HCT116 (cell line): ENCODE measurements at regions not wholly inside any gene's neighbourhood (a gene's known extent, or its start where the extent isn't known, plus 50 kb on each side); places are given as distances from the start of the nearest gene placed in this dataset.

Experiments used
- ATAC-seq: fragments of 200-7000 bp; cut with Tn5 transposase; 2 replicates; pipeline ENCODE4 v1.9.1; 2020; ENCODE audit warnings: mild to moderate bottlenecking, moderate library complexity
- BruUV-seq: library from RNA; stranded (reverse); fragments of 400-500 nt; replicated peaks from 2 replicates; lab custom pipeline; 2021; lab: Mats Ljungman, UMichigan
- CTCF ChIA-PET: fragments of 300-600 bp; sonication (Branson Sonifier 250); formaldehyde crosslinking; loops from one replicate; lab custom pipeline; 2021; ENCODE audit warnings: antibody characterized with exemption; lab: Charles Lee
- POLR2A ChIA-PET: fragments of 300-600, 350-600 bp; sonication (Branson Sonifier 250); formaldehyde crosslinking; loops from one replicate; lab custom pipeline; 2021; ENCODE audit warnings: antibody characterized with exemption; lab: Charles Lee
- RAD21 ChIA-PET, 2 experiments: fragments of 300-600 bp; sonication (Branson Sonifier 250); formaldehyde crosslinking; loops; one replicate each; lab custom pipeline; 2023; ENCODE audit warnings: low total read pairs in 2 of 2; ENCODE audit not compliant: uncharacterized antibody in 2 of 2, unreplicated experiment in 2 of 2, low non-redundant PET in 1 of 2; lab: Charles Lee
- DNase-seq: peaks from one replicate; pipeline ENCODE4 v3.0.0-alpha.2; 2010; ENCODE audit warnings: low read depth, low spot score
- H2AFZ ChIP-seq: fragments of 200-600 bp; shearing (Covaris generic), sonication (generic); 2 replicates; pipeline ENCODE4 v1.6.1; 2017; ENCODE audit warnings: low read depth, mixed run types, mixed read lengths, antibody characterized with exemption, low read length; ENCODE audit not compliant: poor library complexity, severe bottlenecking
- H3K27ac ChIP-seq: 2 replicates; pipeline ENCODE4 v1.5.1; 2012; ENCODE audit warnings: low read depth, low read length
- H3K27me3 ChIP-seq: fragments of 200-600 bp; sonication (generic); 2 replicates; pipeline ENCODE4 v1.6.1; 2016; ENCODE audit warnings: mixed run types, low read length, mixed read lengths; ENCODE audit not compliant: insufficient read depth
- H3K36me3 ChIP-seq, 2 experiments: fragments of 200-500 bp in 1 of 2; fragments of 200-600 bp in 1 of 2; sonication (Bioruptor generic) in 1 of 2; sonication (generic) in 1 of 2; 2 replicates each; pipeline versions ENCODE4 v1.5.1 to v1.6.1; 2014 to 2016; ENCODE audit warnings: low read length in 2 of 2, inconsistent platforms in 1 of 2, mixed read lengths in 1 of 2, mixed run types in 1 of 2; ENCODE audit not compliant: insufficient read depth in 2 of 2, control insufficient read depth in 1 of 2
- H3K4me1 ChIP-seq, 2 experiments: fragments of 200-600 bp in 1 of 2; sonication (generic) in 1 of 2; 2 replicates each; pipeline versions ENCODE4 v1.5.1 to v1.6.1; 2012 to 2017; ENCODE audit warnings: low read length in 2 of 2, inconsistent platforms in 1 of 2, mild to moderate bottlenecking in 1 of 2, mixed read lengths in 1 of 2, mixed run types in 1 of 2, moderate library complexity in 1 of 2; ENCODE audit not compliant: insufficient read depth in 2 of 2, control insufficient read depth in 1 of 2
- H3K4me2 ChIP-seq: fragments of 200-600 bp; sonication (generic); 2 replicates; pipeline ENCODE4 v1.6.1; 2017; ENCODE audit warnings: mixed run types, low read length, mixed read lengths
- H3K4me3 ChIP-seq, 2 experiments: fragments of 200-600 bp in 1 of 2; sonication (generic) in 1 of 2; replicated peaks in 1 of 2; 2 replicates each; pipeline ENCODE4 v1.5.1; 2011 to 2016; ENCODE audit warnings: low read length in 2 of 2, control low read depth in 1 of 2, low read depth in 1 of 2, mild to moderate bottlenecking in 1 of 2, mixed read lengths in 1 of 2, mixed run types in 1 of 2
- H3K79me2 ChIP-seq: fragments of 200-600 bp; sonication (generic); 2 replicates; pipeline ENCODE4 v1.6.1; 2017; ENCODE audit warnings: mild to moderate bottlenecking, mixed run types, low read length, moderate library complexity, mixed read lengths; ENCODE audit not compliant: insufficient read depth
- H3K9ac ChIP-seq: fragments of 200-600 bp; sonication (generic); 2 replicates; pipeline ENCODE4 v1.6.1; 2016; ENCODE audit warnings: low read length, mixed read lengths
- H3K9me2 ChIP-seq: fragments of 200-600 bp; sonication (generic), shearing (Covaris generic); 2 replicates; pipeline ENCODE4 v1.6.1; 2017; ENCODE audit warnings: mixed run types, mild to moderate bottlenecking, moderate library complexity; ENCODE audit not compliant: insufficient read depth
- H3K9me3 ChIP-seq, 2 experiments: fragments of 200-500 bp in 1 of 2; fragments of 200-600 bp in 1 of 2; sonication (Bioruptor generic) in 1 of 2; sonication (generic) in 1 of 2; 2 replicates each; pipeline ENCODE4 v1.6.1; 2014 to 2017; ENCODE audit warnings: low read length in 2 of 2, mixed read lengths in 2 of 2, inconsistent platforms in 1 of 2, low read depth in 1 of 2, mild to moderate bottlenecking in 1 of 2, mixed run types in 1 of 2, moderate library complexity in 1 of 2; ENCODE audit not compliant: control insufficient read depth in 1 of 2, insufficient read depth in 1 of 2
- H4K20me1 ChIP-seq: fragments of 200-600 bp; sonication (generic), shearing (Covaris generic); 2 replicates; pipeline ENCODE4 v1.6.1; 2017; ENCODE audit warnings: mixed run types, mild to moderate bottlenecking, moderate library complexity; ENCODE audit not compliant: insufficient read depth
- ATF3 ChIP-seq: IDR thresholded peaks from 2 replicates; pipeline ENCODE4 v1.6.1; 2012
- CBX3 ChIP-seq: IDR thresholded peaks from 2 replicates; pipeline ENCODE4 v1.6.1; 2012; ENCODE audit warnings: low read depth
- EGR1 ChIP-seq: IDR thresholded peaks from 2 replicates; pipeline ENCODE4 v1.6.1; 2012; ENCODE audit warnings: low read depth
- ELF1 ChIP-seq: IDR thresholded peaks from 2 replicates; pipeline ENCODE4 v1.6.1; 2012; ENCODE audit warnings: low read depth, borderline replicate concordance
- EZH2 ChIP-seq: fragments of 200-600 bp; sonication (generic); IDR thresholded peaks from 2 replicates; pipeline ENCODE4 v1.6.1; 2017; ENCODE audit warnings: antibody characterized with exemption, mixed run types
- EZH2phosphoT487 ChIP-seq: fragments of 200-600 bp; IDR thresholded peaks from 2 replicates; pipeline ENCODE4 v1.6.1; 2018; ENCODE audit warnings: antibody characterized with exemption, borderline replicate concordance
- FOSL1 ChIP-seq: IDR thresholded peaks from 2 replicates; pipeline ENCODE4 v1.6.1; 2012; ENCODE audit warnings: low read depth
- JUND ChIP-seq: IDR thresholded peaks from 2 replicates; pipeline ENCODE4 v1.6.1; 2012
- MAX ChIP-seq: IDR thresholded peaks from 2 replicates; pipeline ENCODE4 v1.6.1; 2012
- POLR2A ChIP-seq: IDR thresholded peaks from 2 replicates; pipeline ENCODE4 v1.7.0; 2011; ENCODE audit warnings: borderline replicate concordance; ENCODE audit not compliant: insufficient read depth, insufficient read length; ENCODE audit errors: extremely low read depth
- POLR2AphosphoS5 ChIP-seq: IDR thresholded peaks from 2 replicates; pipeline ENCODE4 v1.6.1; 2011; ENCODE audit warnings: mild to moderate bottlenecking, low read depth, low read length, moderate library complexity
- RAD21 ChIP-seq: IDR thresholded peaks from 2 replicates; pipeline ENCODE4 v1.6.1; 2012; ENCODE audit warnings: low read depth, mild to moderate bottlenecking
- REST ChIP-seq: IDR thresholded peaks from 2 replicates; pipeline ENCODE4 v1.6.1; 2012; ENCODE audit warnings: low read depth
- SIN3A ChIP-seq: IDR thresholded peaks from 2 replicates; pipeline ENCODE4 v1.6.1; 2012; ENCODE audit warnings: low read depth
- SP1 ChIP-seq: IDR thresholded peaks from 2 replicates; pipeline ENCODE4 v1.6.1; 2012; ENCODE audit warnings: low read depth
- SRF ChIP-seq: IDR thresholded peaks from 2 replicates; pipeline ENCODE4 v1.6.1; 2012; ENCODE audit warnings: low read depth
- YY1 ChIP-seq: IDR thresholded peaks from 2 replicates; pipeline ENCODE4 v1.6.1; 2011; ENCODE audit warnings: low read length, low read depth, moderate library complexity, mild to moderate bottlenecking; ENCODE audit not compliant: insufficient replicate concordance; ENCODE audit errors: extremely low read depth
- ZBTB33 ChIP-seq: IDR thresholded peaks from 2 replicates; pipeline ENCODE4 v1.6.1; 2011; ENCODE audit warnings: mild to moderate bottlenecking, low read length, moderate library complexity; ENCODE audit not compliant: insufficient replicate concordance; ENCODE audit errors: extremely low read depth
- ZFX ChIP-seq: fragments of 450-650 bp; IDR thresholded peaks from 2 replicates; pipeline ENCODE4 v1.6.1; 2017
- intact Hi-C: fragments of 100-400 bp; cut with micrococcal nuclease; formaldehyde crosslinking; loops from 2 replicates; pipeline ENCODE4 v1.10.0; 2022

- ATAC-seq: no peak
- H3K27ac ChIP-seq: no peak overlapping the region
- no peaks in the 10 kb centered on the region for H3K9me2 ChIP-seq
- H2AFZ ChIP-seq: no peak overlapping the region
- H3K9me3 ChIP-seq: peaks cover 17 to 36% of the 10 kb centered on the region in 2 experiments; a peak in 2 of 4 replicates
- no peak for TF ChIP-seq REST
- TF ChIP-seq RAD21: no peak
- no peak for TF ChIP-seq EZH2
- TF ChIP-seq SP1: no peak
- TF ChIP-seq MAX: no peak
- TF ChIP-seq ZBTB33: no peak
- no peak for TF ChIP-seq ATF3
- TF ChIP-seq POLR2AphosphoS5: no peak
- no peak for TF ChIP-seq ELF1
- TF ChIP-seq JUND: no peak
- TF ChIP-seq EZH2phosphoT487: no peak
- TF ChIP-seq SIN3A: no peak
- TF ChIP-seq CBX3: no peak
- TF ChIP-seq YY1: no peak
- no peak for TF ChIP-seq ZFX
- no peak for TF ChIP-seq POLR2A
- no peak for TF ChIP-seq FOSL1
- no peak for TF ChIP-seq SRF
- TF ChIP-seq EGR1: no peak
- RAD21 ChIA-PET: no interaction called here
- no peaks in the 10 kb centered on the region for H3K27me3 ChIP-seq
- CTCF ChIA-PET: no interaction called here
- H3K4me3 ChIP-seq: no peak overlapping the region
- no peak for DNase-seq
- no peaks in the 10 kb centered on the region for H3K36me3 ChIP-seq
- H3K79me2 ChIP-seq: no peaks in the 10 kb centered on the region
- POLR2A ChIA-PET: no interaction called here
- no TSS peak for BruUV-seq
- H3K4me1 ChIP-seq: no peaks in the 10 kb centered on the region
- H3K4me2 ChIP-seq: no peak overlapping the region
- H3K9ac ChIP-seq: no peak overlapping the region
- H4K20me1 ChIP-seq: no peaks in the 10 kb centered on the region
- intact Hi-C loops: no loop called here
These were observed 894.0 kb upstream of the ZNF722 start for GRCh38 chr7:63104666-63105065.
